ENCODE measurements at regions not wholly inside any gene's neighbourhood (a gene's known extent, or its start where the extent isn't known, plus 50 kb on each side); places are given as distances from the start of the nearest gene placed in this dataset.
"Not testable (repeated sequence)": the region's sequence is repeated elsewhere in the genome, so short reads cannot be mapped to it uniquely, and the experiment has no call there.

DNA sequence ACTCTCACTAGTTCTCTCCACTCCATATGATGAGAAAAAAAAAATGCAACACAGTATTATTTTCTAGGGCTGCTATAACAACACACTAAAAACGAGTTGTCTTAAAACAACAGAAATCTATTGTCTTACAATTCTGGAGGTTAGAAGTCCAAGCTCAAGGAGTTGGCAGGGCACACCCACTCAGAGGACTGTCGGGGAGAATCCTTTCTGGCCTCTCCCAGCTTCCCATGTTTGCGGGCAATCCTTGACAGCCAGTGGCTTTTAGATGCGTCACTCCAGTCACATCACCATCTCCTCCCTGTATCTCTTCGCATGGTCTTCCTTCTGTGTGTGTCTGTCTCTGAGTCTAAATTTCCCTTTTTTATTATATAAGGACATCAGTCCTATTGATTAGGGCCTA is 64.0 kb upstream of the KIF2A start:
- not testable (repeated sequence) for DNase-seq

GRCh38 chr5:62243046-62243445 is 63.0 kb upstream of the KIF2A start:
- DNase-seq: not testable (repeated sequence)

- DNase-seq: not testable (repeated sequence)
Observed at GRCh38 chr5:62248192-62248591, 57.8 kb upstream of the KIF2A start.

DNA sequence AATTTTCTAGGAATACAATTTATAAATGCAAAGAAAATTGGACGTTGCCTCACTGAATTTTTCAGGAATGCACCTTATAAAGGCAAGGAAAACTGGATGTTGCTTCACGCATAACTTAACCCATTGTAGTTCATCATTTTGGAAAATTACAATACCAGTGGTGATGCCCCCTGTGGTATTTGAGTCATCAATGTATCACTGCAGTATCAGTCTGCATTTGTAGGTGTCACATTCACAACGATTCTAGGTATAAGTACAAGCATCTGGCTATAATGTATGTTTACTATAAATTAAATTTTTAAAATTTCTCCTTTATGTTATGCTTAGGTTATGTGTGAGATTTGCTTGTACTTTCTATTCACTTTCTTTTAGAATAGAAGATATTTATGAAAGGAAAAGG is 55.9 kb upstream of the KIF2A start:
- not testable (repeated sequence) for DNase-seq

DNA sequence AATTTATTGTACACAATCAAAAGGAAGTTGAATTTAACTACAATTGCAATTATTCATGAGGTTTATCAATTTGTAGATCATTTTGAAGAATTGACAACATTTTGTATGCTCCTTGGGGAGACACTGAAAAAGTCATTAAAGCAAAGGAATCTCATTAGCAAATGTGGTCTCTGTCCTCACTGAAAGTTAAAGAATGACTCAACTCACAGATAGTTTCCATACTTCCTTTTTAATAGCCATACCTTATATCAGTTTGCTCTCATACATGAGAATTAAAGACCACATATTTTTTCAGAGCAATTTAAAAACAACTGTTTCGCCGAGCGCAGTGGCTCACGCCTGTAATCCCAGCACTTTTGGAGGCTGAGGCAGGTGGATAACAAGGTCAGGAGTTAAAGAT is 55.1 kb upstream of the KIF2A start:
- DNase-seq: not testable (repeated sequence)

- DNase-seq: not testable (repeated sequence)
Observed at GRCh38 chr5:62252519-62252918, 53.5 kb upstream of the KIF2A start.

GRCh38 chr5:62255551-62255950 is 50.5 kb upstream of the KIF2A start:
- DNase-seq: not testable (repeated sequence)

- DNase-seq: no peak
Observed at GRCh38 chr5:62256161-62257019, 49.6 kb upstream of the KIF2A start.

Data from NCI-H2081 (cell line).